Activated CD8-positive, alpha-beta T cell treated with anti-CD3 and anti-CD28 coated beads for 36 hours (primary cell): ENCODE measurements at regions not wholly inside any gene's neighbourhood (a gene's known extent, or its start where the extent isn't known, plus 50 kb on each side); places are given as distances from the start of the nearest gene placed in this dataset.

Source experiments
- ATAC-seq: fragments of 200-7000 bp; cut with Tn5 transposase; one replicate; pipeline ENCODE4 v1.10.0; 2021; ENCODE audit warnings: mild to moderate bottlenecking, moderate library complexity
- CTCF ChIA-PET: fragments of 350-600 bp; sonication (Branson Sonifier 250); formaldehyde crosslinking; loops from one replicate; lab custom pipeline; 2021; ENCODE audit warnings: antibody characterized with exemption; lab: Charles Lee
- POLR2A ChIA-PET: fragments of 350-600 bp; sonication (Branson Sonifier 250); formaldehyde crosslinking; loops from one replicate; lab custom pipeline; 2021; ENCODE audit warnings: antibody characterized with exemption; lab: Charles Lee
- DNase-seq: peaks from one replicate; pipeline ENCODE4 v3.0.0-alpha.2; 2020
- H3K27ac Mint-ChIP-seq: one replicate; pipeline ENCODE4 v1.8.0; 2021; ENCODE audit warnings: mild to moderate bottlenecking, mixed read lengths
- H3K27me3 Mint-ChIP-seq: one replicate; pipeline ENCODE4 v1.8.0; 2021; ENCODE audit warnings: mixed read lengths
- H3K36me3 Mint-ChIP-seq: one replicate; pipeline ENCODE4 v1.8.0; 2021; ENCODE audit warnings: low read depth, mixed read lengths
- H3K4me1 Mint-ChIP-seq: one replicate; pipeline ENCODE4 v1.8.0; 2021; ENCODE audit warnings: low read depth, mixed read lengths
- H3K4me3 Mint-ChIP-seq: one replicate; pipeline ENCODE4 v1.8.0; 2021; ENCODE audit warnings: mild to moderate bottlenecking, moderate library complexity, mixed read lengths
- H3K9me3 Mint-ChIP-seq: one replicate; pipeline ENCODE4 v1.8.0; 2021; ENCODE audit warnings: mixed read lengths
- intact Hi-C: fragments of 100-400 bp; cut with micrococcal nuclease; formaldehyde crosslinking; loops from one replicate; pipeline ENCODE4 v1.10.0; 2022
- TF ChIP-seq, protein P1 (sequence below): fragments of 200-600 bp; IDR thresholded peaks from one replicate; pipeline ENCODE4 v1.8.0; 2022; ENCODE audit warnings: antibody characterized with exemption, mild to moderate bottlenecking

DNA sequence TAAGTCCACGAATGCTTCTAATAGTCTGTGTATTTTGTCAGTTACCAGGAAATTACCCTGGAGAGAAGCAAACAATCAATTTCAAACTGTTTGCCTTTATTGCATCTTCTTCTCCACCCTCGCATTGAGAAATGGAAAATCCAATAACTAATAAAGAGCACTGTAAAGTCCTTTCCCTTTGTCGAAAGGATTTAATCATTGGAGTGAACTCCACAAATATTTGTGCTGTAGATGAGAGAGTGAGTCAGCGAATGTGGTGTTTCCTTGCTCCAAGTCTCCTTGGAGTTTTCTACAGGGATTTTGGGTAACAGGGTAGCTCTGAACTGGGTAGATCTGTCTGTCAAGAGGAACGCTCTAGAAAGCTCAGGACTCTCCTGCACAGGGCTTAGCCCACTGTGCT, 240.2 kb downstream of the KCNS3 start:
- ChIA-PET CTCF (no interaction called here), POLR2A (no interaction called here)
- intact Hi-C loops: no loop called here
- Mint-ChIP-seq H3K9me3 (peaks cover 3% of the 10 kb centered on the region), H3K4me3 (no peak overlapping the region), H3K36me3 (no peaks in the 10 kb centered on the region), H3K27ac (no peak overlapping the region), H3K4me1 (no peaks in the 10 kb centered on the region), H3K27me3 (no peaks in the 10 kb centered on the region)
- TF ChIP-seq, protein P1, sequence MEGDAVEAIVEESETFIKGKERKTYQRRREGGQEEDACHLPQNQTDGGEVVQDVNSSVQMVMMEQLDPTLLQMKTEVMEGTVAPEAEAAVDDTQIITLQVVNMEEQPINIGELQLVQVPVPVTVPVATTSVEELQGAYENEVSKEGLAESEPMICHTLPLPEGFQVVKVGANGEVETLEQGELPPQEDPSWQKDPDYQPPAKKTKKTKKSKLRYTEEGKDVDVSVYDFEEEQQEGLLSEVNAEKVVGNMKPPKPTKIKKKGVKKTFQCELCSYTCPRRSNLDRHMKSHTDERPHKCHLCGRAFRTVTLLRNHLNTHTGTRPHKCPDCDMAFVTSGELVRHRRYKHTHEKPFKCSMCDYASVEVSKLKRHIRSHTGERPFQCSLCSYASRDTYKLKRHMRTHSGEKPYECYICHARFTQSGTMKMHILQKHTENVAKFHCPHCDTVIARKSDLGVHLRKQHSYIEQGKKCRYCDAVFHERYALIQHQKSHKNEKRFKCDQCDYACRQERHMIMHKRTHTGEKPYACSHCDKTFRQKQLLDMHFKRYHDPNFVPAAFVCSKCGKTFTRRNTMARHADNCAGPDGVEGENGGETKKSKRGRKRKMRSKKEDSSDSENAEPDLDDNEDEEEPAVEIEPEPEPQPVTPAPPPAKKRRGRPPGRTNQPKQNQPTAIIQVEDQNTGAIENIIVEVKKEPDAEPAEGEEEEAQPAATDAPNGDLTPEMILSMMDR: no peak
- DNase-seq (no peak), ATAC-seq (no peak)

DNA sequence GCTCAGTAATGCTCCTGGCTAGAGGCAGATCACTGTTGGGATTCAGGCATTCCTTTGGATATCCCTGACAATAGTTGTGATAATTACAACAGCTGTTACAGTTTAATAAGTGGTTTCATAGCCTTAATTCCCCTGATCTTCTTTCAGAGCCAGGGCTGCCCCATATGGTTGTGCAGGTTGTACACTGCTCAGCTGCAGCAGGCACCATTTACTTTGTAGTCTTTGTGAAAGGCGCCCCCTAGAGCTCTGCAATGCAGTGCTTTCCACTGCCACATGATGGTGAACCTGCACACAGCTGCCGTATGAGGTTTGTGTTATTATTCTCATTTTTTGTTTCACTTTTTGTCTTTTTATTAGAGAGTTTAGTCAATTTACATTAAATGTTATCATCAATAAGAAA, 239.1 kb downstream of the KCNS3 start:
- intact Hi-C loops: no loop called here
- ChIA-PET POLR2A (no interaction called here), CTCF (interaction anchor here (0.8 kb wide), 1 partner anchor 12 kb away, joined by 3 read pairs; no protein-coding TSS in a partner anchor)
- Mint-ChIP-seq H3K4me1 (no peaks in the 10 kb centered on the region), H3K36me3 (no peaks in the 10 kb centered on the region), H3K27ac (no peak overlapping the region), H3K27me3 (no peaks in the 10 kb centered on the region), H3K4me3 (no peak overlapping the region), H3K9me3 (peaks cover 3% of the 10 kb centered on the region)
- ATAC-seq (no peak), DNase-seq (peak; percentile 40)
- TF ChIP-seq, protein P1: no peak

DNA sequence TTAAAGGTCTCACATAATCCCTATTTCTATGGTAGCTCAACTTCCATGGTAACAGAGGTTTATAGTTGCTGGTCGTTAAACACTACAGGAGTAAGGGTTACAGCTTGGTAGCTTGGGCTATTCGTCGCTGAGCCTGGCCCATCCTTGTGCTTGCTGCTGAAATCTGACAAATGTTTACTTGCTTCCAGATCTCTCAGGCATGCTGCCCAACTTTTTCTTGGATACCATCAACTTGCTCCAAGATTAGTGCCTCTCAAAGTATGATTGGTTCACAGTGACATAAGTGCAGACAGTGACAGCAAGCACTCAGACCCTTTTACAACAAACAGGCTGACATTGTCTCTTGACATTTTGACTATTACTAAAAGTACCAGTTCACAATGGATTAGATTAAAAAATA, 231.8 kb downstream of the KCNS3 start:
- intact Hi-C loops: no loop called here
- no peak overlapping the region for H3K4me3 Mint-ChIP-seq
- no peak for ATAC-seq

GRCh38 chr2:18106841-18107240, 228.4 kb downstream of the KCNS3 start:
- Mint-ChIP-seq H3K27me3 (peaks cover 3% of the 10 kb centered on the region), H3K36me3 (no peaks in the 10 kb centered on the region), H3K4me1 (no peaks in the 10 kb centered on the region), H3K9me3 (no peaks in the 10 kb centered on the region), H3K27ac (no peak overlapping the region), H3K4me3 (no peak overlapping the region)
- TF ChIP-seq, protein P1: no peak
- intact Hi-C loops: no loop called here
- ATAC-seq (no peak), DNase-seq (no peak)
- ChIA-PET CTCF (no interaction called here), POLR2A (no interaction called here)

More for the DNA sequence above, 231.8 kb downstream of the KCNS3 start:
- no peak for DNase-seq
- H3K27me3 Mint-ChIP-seq: peaks cover 2% of the 10 kb centered on the region
- no peak overlapping the region for H3K27ac Mint-ChIP-seq
- no peaks in the 10 kb centered on the region for H3K9me3 Mint-ChIP-seq
- ChIA-PET POLR2A (no interaction called here), CTCF (no interaction called here)
- no peaks in the 10 kb centered on the region for H3K4me1 Mint-ChIP-seq
- TF ChIP-seq, protein P1: no peak
- H3K36me3 Mint-ChIP-seq: no peaks in the 10 kb centered on the region

DNA sequence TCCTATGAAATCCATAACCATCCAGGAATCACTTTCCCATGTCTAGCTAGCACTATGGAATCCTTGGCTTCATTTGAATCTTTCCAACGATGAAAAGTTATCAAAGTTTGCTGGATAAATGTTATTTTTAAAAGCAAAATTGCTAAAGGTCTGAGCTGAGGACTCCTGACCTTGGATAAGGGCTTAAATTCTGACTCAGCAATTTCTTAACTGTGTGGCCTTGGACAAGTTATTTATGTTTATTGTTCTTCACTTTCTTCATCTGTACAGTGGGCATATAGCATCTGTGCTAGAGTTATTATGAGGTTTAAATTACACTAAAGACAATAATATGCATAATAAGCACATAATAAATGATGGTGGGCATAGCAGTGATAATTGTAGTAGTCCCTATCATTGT, 227.5 kb downstream of the KCNS3 start:
- Mint-ChIP-seq H3K27me3 (peaks cover 3% of the 10 kb centered on the region), H3K36me3 (no peaks in the 10 kb centered on the region), H3K9me3 (no peaks in the 10 kb centered on the region), H3K4me1 (no peaks in the 10 kb centered on the region), H3K4me3 (no peak overlapping the region), H3K27ac (no peak overlapping the region)
- ChIA-PET CTCF (interaction anchor here (0.6 kb wide), 1 partner anchor 9 kb away, joined by 3 read pairs; no protein-coding TSS in a partner anchor), POLR2A (no interaction called here)
- TF ChIP-seq, protein P1: no peak
- DNase-seq: no peak
- no peak for ATAC-seq
- intact Hi-C loops: no loop called here
